Fibroblast of lung (primary cell): ENCODE measurements at regions not wholly inside any gene's neighbourhood (a gene's known extent, or its start where the extent isn't known, plus 50 kb on each side); places are given as distances from the start of the nearest gene placed in this dataset.

Experiments
- DNase-seq, 2 donors: peaks; one replicate each; pipeline versions ENCODE4 v3.0.0 to v3.0.0-alpha.2; 2010; ENCODE audit warnings: low read depth in 2 of 2
- H2AFZ ChIP-seq: 2 replicates; pipeline ENCODE4 v1.5.1; 2012; ENCODE audit warnings: low read length, control low read depth, inconsistent platforms
- H3K27ac ChIP-seq: 2 replicates; pipeline ENCODE4 v1.5.1; 2011; ENCODE audit warnings: low read length, control low read depth; ENCODE audit not compliant: insufficient read depth
- H3K27me3 ChIP-seq: 2 replicates; pipeline ENCODE4 v1.5.1; 2011; ENCODE audit warnings: mild to moderate bottlenecking, low read length; ENCODE audit not compliant: control insufficient read depth, insufficient read depth
- H3K36me3 ChIP-seq: 2 replicates; pipeline ENCODE4 v1.5.1; 2011; ENCODE audit warnings: low read length; ENCODE audit not compliant: control insufficient read depth, insufficient read depth
- H3K4me1 ChIP-seq: 2 replicates; pipeline ENCODE4 v1.5.1; 2011; ENCODE audit warnings: low read length; ENCODE audit not compliant: control insufficient read depth, insufficient read depth; ENCODE audit errors: extremely low read depth
- H3K4me2 ChIP-seq: 2 replicates; pipeline ENCODE4 v1.5.1; 2011; ENCODE audit warnings: low read length, control low read depth; ENCODE audit not compliant: insufficient read depth; ENCODE audit errors: extremely low read depth
- H3K4me3 ChIP-seq, 4 experiments: fragments of 200-600 bp in 1 of 4; sonication (generic) in 1 of 4; replicated peaks in 1 of 4; 2 replicates each; pipeline ENCODE4 v1.5.1; 2011 to 2016; ENCODE audit warnings: low read length in 4 of 4, low read depth in 3 of 4, mild to moderate bottlenecking in 3 of 4, control low read depth in 2 of 4, inconsistent platforms in 1 of 4, mixed read lengths in 1 of 4; ENCODE audit not compliant: insufficient read depth in 1 of 4; ENCODE audit errors: control extremely low read depth in 1 of 4
- H3K79me2 ChIP-seq: 2 replicates; pipeline ENCODE4 v1.5.1; 2012; ENCODE audit warnings: mild to moderate bottlenecking, low read length, inconsistent platforms; ENCODE audit not compliant: control insufficient read depth, insufficient read depth
- H3K9ac ChIP-seq: 2 replicates; pipeline ENCODE4 v1.5.1; 2011; ENCODE audit warnings: mild to moderate bottlenecking, low read length, control low read depth; ENCODE audit not compliant: insufficient read depth
- H3K9me3 ChIP-seq: 2 replicates; pipeline ENCODE4 v1.5.1; 2012; ENCODE audit warnings: low read depth, low read length; ENCODE audit not compliant: control insufficient read depth, insufficient read depth
- H4K20me1 ChIP-seq: 2 replicates; pipeline ENCODE4 v1.5.1; 2011; ENCODE audit warnings: low read length; ENCODE audit not compliant: control insufficient read depth, insufficient read depth; ENCODE audit errors: extremely low read depth
- EZH2 ChIP-seq: IDR thresholded peaks from 2 replicates; pipeline ENCODE4 v1.5.1; 2012; ENCODE audit warnings: low read length, control low read depth, mild to moderate bottlenecking; ENCODE audit errors: missing control alignments
- TF ChIP-seq, protein P1 (sequence below), 2 donors: IDR thresholded peaks in 1 of 2; conservative IDR thresholded peaks in 1 of 2; 1 replicate in 1 of 2; 2 replicates in 1 of 2; pipeline ENCODE4 v1.5.1; 2011 to 2012; ENCODE audit warnings: low read length in 2 of 2, control low read depth in 1 of 2, inconsistent platforms in 1 of 2, low read depth in 1 of 2, mild to moderate bottlenecking in 1 of 2

DNA sequence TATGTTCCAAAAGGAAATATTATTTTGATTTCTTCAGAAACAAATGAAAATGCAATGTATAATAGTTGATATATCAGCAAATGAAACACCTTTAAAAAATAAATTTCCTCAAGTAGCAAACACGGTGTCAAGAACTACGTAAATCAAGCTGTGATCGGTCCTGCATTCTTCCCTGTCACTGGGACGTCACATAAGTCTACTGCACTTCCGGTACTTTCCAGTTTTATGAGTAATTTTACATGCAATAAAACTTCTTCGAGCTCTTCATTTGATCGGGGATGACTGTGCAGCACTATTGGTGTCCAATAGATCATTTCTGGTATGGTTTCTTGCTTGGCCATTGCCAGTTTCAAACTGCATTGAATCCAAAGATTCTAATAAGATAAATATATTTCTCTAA lies 114.0 kb upstream of the VEGFC start:
- no peak overlapping the region for H3K4me3 ChIP-seq
- no peak for TF ChIP-seq EZH2
- TF ChIP-seq, protein P1, sequence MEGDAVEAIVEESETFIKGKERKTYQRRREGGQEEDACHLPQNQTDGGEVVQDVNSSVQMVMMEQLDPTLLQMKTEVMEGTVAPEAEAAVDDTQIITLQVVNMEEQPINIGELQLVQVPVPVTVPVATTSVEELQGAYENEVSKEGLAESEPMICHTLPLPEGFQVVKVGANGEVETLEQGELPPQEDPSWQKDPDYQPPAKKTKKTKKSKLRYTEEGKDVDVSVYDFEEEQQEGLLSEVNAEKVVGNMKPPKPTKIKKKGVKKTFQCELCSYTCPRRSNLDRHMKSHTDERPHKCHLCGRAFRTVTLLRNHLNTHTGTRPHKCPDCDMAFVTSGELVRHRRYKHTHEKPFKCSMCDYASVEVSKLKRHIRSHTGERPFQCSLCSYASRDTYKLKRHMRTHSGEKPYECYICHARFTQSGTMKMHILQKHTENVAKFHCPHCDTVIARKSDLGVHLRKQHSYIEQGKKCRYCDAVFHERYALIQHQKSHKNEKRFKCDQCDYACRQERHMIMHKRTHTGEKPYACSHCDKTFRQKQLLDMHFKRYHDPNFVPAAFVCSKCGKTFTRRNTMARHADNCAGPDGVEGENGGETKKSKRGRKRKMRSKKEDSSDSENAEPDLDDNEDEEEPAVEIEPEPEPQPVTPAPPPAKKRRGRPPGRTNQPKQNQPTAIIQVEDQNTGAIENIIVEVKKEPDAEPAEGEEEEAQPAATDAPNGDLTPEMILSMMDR (conservative IDR thresholded peaks at IDR 0.05 in 1 of 2, IDR thresholded peaks at IDR 0.05 in 1 of 2; ENCODE audit: low read depth in 1 of 2, low read length in 2 of 2) = no peak
- peaks cover 6% of the 10 kb centered on the region for H3K4me1 ChIP-seq
- H3K79me2 ChIP-seq = no peaks in the 10 kb centered on the region
- no peak overlapping the region for H3K4me2 ChIP-seq
- no peaks in the 10 kb centered on the region for H3K36me3 ChIP-seq
- no peaks in the 10 kb centered on the region for H3K27me3 ChIP-seq
- H3K9me3 ChIP-seq = no peaks in the 10 kb centered on the region
- no peak overlapping the region for H2AFZ ChIP-seq
- no peak overlapping the region for H3K9ac ChIP-seq
- H3K27ac ChIP-seq = no peak overlapping the region
- no peaks in the 10 kb centered on the region for H4K20me1 ChIP-seq
- no peak for DNase-seq

DNA sequence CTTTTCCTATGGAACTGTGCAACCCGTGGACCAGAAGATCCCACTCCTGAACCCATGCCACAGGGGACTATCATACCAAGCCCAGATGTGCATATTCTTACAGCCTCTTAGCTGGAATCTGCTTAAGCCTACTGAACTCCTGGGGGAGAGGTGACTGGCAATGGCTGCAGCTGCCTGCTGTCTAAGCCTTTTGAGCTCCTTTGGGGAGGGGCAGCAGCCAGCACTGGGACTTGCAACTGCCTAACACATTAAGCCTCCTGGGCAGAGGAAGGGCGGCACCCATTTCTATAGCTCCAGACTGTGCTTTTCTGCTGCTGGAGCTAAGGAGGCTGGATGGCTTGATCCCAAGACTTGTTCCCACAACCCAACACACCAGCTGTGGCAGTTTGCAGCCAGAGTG lies 117.9 kb upstream of the VEGFC start:
- Histone ChIP-seq H2AFZ (no peak overlapping the region), H3K79me2 (no peaks in the 10 kb centered on the region), H3K27ac (no peak overlapping the region), H3K36me3 (no peaks in the 10 kb centered on the region), H3K9ac (no peak overlapping the region), H3K4me2 (no peak overlapping the region), H3K27me3 (no peaks in the 10 kb centered on the region), H3K4me3 (no peak overlapping the region), H3K9me3 (no peaks in the 10 kb centered on the region), H4K20me1 (no peaks in the 10 kb centered on the region), H3K4me1 (no peaks in the 10 kb centered on the region)
- DNase-seq = no peak
- TF ChIP-seq EZH2 = no peak
- TF ChIP-seq, protein P1 (conservative IDR thresholded peaks at IDR 0.05 in 1 of 2, IDR thresholded peaks at IDR 0.05 in 1 of 2; ENCODE audit: low read depth in 1 of 2, low read length in 2 of 2) = no peak

DNA sequence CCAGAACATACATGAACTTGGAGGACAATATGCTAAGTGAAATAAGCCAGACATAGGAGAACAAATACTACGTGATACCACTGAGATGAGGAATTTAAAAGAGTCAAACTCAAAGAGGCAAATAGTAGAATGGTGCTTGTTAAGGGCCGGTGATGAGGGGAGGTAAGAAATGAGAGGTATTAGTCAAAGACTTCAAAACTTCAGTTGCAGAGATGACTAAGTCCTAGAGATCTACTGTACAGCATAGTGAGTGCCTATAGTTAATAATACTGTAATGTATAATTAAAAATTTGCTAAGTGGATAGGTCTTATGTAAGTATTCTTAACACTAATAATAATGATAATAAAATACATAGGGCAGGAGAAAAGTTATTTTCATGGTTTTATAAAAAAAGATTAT lies 126.9 kb upstream of the VEGFC start:
- H3K36me3 ChIP-seq = no peaks in the 10 kb centered on the region
- no peaks in the 10 kb centered on the region for H3K79me2 ChIP-seq
- H3K9ac ChIP-seq = no peak overlapping the region
- H3K27ac ChIP-seq = no peak overlapping the region
- no peaks in the 10 kb centered on the region for H3K9me3 ChIP-seq
- no peak overlapping the region for H2AFZ ChIP-seq
- no peak for DNase-seq
- H3K4me1 ChIP-seq = peaks cover 2% of the 10 kb centered on the region
- no peaks in the 10 kb centered on the region for H3K27me3 ChIP-seq
- TF ChIP-seq, protein P1 (conservative IDR thresholded peaks at IDR 0.05 in 1 of 2, IDR thresholded peaks at IDR 0.05 in 1 of 2; ENCODE audit: low read depth in 1 of 2, low read length in 2 of 2) = no peak
- no peak for TF ChIP-seq EZH2
- H3K4me3 ChIP-seq = no peak overlapping the region
- H4K20me1 ChIP-seq = no peaks in the 10 kb centered on the region
- H3K4me2 ChIP-seq = no peak overlapping the region
